CD4-positive, alpha-beta T cell treated with Interleukin-4 for 1 hour (primary cell): ENCODE measurements at regions not wholly inside any gene's neighbourhood (a gene's known extent, or its start where the extent isn't known, plus 50 kb on each side); places are given as distances from the start of the nearest gene placed in this dataset.

Experiments used
- DNase-seq, 2 donors: peaks; one replicate each; pipeline ENCODE4 v3.0.0-alpha.2; 2020 to 2022

DNA sequence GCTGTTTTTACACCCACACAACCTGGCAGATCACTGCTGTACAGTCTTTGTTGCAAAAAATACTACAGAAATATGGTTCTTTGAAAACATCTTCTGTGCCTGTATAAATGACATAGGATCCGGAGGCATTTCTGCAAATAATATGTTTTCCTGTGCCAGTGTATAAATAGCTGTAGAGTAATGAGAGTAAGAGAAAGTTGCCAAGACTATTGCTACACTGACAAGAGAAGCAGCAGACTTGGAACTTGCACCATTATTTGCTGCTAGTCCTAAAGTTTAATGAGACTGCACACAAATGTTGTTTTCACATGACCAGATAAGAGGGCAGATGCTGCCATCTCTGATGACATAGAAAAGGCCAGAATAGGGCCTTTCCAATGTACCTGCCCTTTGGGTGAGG lies 50.0 kb upstream of the DTNBP1 start:
- DNase-seq: no peak
